Renal cortex interstitium (tissue), 11 donors: ENCODE measurements at regions not wholly inside any gene's neighbourhood (a gene's known extent, or its start where the extent isn't known, plus 50 kb on each side); places are given as distances from the start of the nearest gene placed in this dataset.

ENCODE experiments used
- DNase-seq, 11 donors: peaks; one replicate each; pipeline ENCODE4 v3.0.0-alpha.2; 2013; ENCODE audit warnings: low read depth in 9 of 11, low spot score in 4 of 11; ENCODE audit errors: extremely low read depth in 1 of 11

DNA sequence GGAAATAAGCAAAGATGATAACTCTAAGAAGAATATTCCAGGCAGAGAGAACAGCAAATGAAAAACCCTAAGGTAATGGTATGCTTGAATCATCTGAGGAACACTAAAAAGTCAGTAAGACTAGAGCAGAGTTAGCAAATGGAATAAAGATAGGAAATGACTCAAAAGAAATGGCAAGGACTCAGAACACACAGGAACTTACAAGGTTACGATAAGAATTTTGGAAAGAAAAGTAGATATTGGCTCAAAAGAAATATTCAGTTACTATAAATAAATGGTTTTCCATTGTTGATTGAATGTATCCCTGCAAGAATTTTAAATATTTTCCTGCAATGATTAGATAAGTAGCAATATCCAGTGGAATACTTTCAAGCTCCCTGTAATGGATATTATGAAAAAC lies 705.8 kb downstream of the C12orf50 start:
- no peak for DNase-seq

GRCh38 chr12:87320724-87321123 lies 708.5 kb downstream of the C12orf50 start:
- DNase-seq: no peak

- no peak for DNase-seq
Observed at GRCh38 chr12:87317302-87317701, 711.9 kb downstream of the C12orf50 start.

- no peak for DNase-seq
Observed at GRCh38 chr12:87311206-87311605, 718.0 kb downstream of the C12orf50 start.

- DNase-seq: peak in 3 of 11 donors; percentile 7 to 39 (median 15)
Observed at GRCh38 chr12:87310126-87310525, 719.1 kb downstream of the C12orf50 start.

DNA sequence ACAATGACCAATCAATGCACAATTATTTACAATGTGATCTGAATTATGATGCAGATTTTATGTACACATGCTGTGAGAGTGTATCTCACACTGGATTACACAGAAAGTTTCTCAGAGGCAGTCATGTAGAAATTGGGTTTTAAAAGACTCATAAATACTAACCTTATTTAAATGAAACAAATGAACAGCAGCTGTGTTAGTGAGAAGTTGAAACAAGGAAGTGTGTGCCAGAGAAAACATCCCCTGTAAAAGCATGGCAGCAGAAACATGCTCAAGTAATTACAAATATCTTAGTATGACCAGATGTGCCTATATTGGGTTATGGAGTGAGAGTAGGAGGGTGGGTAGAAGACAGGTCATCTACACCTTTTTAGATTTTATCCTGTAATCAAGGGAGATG lies 723.7 kb downstream of the C12orf50 start:
- DNase-seq: no peak

- no peak for DNase-seq
Observed at GRCh38 chr12:87304406-87304805, 724.8 kb downstream of the C12orf50 start.

GRCh38 chr12:87303396-87304012 lies 725.7 kb downstream of the C12orf50 start:
- DNase-seq: no peak

DNA sequence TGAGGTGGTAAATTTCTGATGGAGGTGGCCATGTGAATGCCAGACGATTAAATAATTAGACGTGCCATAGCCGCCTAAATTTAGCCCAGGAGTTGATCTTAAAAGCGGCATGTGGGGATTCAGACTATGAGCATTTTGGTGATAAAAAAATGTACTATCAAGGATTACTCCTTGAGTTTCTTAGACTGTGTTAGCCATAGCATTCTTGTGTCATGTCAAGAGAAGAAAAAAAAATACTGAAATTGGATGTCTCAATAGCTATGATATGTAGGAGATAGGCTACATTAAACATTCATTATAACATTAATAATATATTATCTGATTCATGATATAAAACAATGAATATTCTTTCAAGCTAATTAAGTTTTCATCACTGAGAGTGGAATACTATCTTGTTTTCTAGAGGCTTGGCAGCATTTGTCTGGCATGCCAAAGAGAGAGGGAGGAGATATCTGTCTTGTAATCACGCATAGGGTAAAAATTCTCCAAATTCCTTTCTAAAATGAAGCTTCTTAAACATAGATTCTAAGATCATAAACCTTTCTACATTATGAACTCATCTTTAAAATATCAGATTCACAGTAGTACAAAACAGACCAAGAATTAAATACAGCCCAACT lies 727.0 kb downstream of the C12orf50 start:
- no peak for DNase-seq

DNA sequence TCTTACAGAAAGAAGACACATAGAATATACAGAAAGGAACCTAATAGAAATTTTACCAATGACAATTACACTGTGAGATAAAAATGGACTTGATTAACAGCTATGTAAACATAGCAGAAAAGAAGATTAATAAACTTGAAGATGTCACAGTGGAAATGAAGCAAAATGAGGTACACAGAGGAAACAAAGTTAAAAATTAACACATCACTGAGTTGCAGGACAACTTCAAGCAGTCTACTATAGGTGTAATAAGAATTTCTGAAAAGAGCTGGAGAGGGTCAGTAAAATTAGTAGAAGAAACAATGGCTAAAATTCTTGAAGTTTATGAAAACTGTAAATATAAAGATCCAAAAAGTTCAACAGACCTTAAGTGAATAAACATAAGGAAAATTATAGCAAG lies 738.7 kb downstream of the C12orf50 start:
- no peak for DNase-seq

DNA sequence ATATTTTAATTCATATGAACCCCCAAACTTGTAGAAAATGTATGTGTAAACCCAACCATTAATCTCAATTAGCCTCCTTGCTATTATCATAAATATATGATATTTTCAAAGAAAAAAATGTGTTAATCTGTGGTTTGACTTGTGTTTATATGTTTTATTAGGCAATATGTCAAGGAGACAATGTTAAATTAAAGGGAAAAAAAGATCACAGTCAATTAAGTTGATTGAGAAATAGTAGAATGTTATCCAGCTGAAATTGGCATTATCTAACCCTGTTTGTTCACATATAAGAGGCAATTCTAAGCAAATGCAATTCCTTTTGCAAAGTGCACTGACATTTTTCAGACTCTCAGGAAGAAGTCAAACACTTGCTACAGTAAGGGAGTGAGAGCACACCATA lies 745.3 kb downstream of the C12orf50 start:
- DNase-seq: no peak

DNA sequence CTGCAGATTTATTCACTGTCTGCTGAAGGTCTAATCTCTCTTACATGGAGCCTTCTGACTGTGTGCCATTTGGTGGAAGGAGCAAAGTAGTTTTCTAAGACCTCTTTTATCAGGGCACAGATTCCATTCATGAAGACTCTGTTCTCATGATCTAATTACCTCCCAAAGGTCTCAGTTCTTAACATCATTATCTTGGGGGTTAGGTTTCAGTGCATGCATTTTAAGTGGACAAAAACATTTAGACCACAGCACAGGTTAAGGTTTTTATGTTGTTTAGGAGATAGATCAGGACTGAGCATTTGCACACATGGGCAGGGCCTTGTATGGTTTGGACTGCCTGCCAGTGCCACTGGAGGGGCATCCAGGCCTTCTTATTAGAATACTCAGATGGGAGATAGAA lies 746.1 kb downstream of the C12orf50 start:
- no peak for DNase-seq

DNA sequence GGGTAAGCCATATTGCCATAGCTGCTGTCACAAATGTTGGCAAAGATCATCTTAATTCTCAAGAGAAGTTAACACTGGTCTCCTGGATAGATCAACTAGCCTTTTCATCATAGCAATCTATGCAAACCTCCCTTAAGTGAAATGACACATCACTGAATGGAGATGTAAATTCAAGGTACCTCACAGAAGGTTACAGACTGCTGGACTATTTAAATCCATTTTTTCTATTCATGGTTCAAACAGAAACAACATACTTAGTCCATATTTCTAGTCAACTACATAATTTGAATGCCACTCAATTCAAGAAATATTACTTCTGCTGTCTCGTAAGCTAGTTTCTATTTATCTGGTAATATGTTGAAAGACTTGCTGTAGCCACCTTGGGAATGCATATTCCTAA lies 748.3 kb downstream of the C12orf50 start:
- no peak for DNase-seq

- no peak for DNase-seq
Observed at GRCh38 chr12:87280356-87280755, 748.8 kb downstream of the C12orf50 start.

DNA sequence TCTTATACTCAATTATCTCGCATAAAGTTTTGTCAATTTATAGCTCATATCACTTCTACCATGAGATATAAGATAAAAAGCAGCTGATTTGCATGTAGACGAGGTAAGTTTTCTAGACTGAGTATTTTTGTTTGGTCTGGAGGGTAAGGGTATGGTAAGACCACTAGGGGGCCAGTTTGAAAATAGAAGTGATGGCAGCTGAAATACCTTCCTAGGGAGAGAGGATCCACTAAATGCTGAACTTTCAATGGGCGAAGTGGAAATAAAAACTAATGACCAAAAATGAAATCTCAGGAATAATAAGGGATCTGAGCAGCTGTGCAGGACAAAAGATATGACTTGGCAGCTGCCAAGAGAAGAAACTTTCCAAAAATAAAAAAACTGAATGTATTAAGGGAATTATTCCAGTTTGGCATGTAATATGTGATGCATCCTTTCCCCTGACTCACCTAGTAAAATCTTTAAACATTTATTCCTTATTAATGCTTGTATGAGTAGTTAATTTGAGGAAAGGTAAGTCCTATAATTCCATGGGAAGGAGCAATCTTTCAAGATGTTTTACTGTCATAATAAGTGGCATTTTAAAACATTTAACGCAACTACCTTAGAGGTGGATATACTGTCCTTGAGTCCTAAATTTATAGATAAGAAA lies 754.5 kb downstream of the C12orf50 start:
- DNase-seq: peak in 1 of 11 donors; percentile 2

- no peak for DNase-seq
Observed at GRCh38 chr12:87272851-87273250, 756.4 kb downstream of the C12orf50 start.

DNA sequence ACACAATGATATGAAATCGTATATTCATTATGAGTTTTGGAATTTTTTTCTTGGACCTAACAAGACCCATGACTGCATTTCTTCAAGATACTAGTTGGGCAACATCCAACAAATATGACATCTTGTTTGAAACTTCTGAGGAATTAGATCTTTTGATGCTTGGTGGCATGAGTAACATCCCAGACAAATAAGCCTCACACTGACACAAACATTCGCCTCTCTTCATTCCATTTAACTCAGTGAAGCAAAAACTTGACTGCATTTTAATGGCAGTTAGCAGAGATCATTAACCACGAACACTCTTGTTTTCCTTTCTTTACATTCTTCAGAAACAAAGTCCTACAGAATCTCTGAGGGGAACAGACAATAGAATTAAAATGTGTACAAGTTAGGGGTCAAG lies 758.3 kb downstream of the C12orf50 start:
- DNase-seq: peak in 3 of 11 donors; percentile 1 to 15 (median 3)

DNA sequence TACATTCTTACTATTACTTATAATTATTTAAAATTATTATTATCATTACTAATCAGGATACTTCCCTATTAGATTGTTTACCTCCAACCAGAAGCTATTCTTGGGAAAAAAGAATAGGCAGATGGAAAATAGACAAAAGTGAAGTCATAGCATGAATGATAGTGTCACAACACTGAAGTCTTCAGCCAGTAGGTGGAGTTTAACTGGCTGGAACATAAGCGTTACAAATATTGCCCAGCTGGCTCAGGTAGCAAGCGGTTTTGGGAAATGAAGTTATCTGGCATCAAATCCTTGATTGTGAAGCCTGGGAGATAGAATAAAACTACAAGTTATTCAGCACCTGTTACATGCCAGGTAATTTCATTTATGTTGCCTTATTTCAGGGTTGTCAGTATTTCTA lies 762.9 kb downstream of the C12orf50 start:
- DNase-seq: no peak

DNA sequence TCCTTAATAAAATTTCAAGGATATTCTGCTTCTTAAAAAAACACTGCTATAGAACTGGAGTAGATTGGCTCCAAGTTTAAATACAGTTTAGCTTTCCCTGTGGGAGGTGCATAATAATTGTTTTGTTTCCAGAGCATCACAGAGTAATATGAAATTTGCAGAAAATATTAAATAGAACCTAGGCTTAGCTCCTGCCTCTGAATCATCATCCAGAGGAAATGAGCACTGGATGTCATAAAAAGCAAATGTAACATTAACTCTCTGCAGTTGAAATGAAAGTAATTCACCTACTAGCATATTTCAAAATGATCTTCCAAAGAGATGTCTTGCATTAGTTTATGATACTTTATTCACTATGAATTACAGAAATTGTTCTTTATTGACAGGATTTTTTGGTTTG lies 769.8 kb downstream of the C12orf50 start:
- no peak for DNase-seq

DNA sequence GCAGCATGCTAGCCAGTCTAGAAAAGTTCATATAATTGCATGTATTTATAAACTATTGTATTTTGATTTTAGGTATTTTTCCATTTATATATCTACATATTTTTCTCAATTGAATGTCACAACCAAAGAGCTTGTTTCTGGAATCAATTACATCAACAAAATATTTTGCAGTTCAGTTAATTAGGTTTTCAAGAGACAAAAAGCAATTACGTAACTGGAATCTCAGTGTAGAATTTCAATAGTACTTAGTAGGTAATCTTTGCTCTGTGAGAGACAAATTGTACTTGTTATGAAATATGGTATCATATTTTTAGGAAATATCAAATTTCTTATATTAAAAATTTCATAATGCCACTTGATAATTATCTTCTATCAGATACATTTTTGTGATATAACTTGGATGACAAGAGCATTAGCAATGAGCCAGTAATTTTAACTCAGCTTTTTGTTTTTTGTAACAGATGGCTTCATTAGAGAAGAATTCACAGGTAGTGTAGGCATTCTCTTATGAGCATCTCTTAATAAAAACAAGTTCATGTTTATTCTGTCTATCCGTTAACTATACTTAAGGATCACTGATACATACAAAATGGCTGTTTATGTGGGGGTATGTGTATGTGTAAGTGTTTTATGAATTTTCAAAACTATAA lies 774.7 kb downstream of the C12orf50 start:
- DNase-seq: no peak
